ENCODE measurements at regions not wholly inside any gene's neighbourhood (a gene's known extent, or its start where the extent isn't known, plus 50 kb on each side); places are given as distances from the start of the nearest gene placed in this dataset.

DNA sequence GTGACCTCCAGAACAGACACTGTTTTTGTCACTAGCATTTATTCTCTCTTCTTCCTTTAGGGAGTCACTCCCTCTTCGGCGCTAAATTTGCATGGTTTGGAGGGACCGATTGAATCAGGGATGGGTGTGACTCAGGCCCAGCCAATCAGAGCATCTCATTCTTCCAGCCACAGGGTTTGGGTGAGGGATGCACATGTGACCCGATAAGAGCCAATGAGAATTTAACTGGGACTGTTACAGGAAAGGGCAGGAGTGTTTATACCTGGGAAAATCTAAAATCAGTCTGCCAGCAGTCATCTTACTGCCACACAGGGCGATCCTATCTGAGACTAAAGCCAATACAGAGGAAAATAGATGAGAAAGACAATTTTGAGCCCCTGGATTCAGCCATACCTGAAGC, 351.2 kb upstream of the ERCC4 start:
- TF ChIP-seq, protein P1, sequence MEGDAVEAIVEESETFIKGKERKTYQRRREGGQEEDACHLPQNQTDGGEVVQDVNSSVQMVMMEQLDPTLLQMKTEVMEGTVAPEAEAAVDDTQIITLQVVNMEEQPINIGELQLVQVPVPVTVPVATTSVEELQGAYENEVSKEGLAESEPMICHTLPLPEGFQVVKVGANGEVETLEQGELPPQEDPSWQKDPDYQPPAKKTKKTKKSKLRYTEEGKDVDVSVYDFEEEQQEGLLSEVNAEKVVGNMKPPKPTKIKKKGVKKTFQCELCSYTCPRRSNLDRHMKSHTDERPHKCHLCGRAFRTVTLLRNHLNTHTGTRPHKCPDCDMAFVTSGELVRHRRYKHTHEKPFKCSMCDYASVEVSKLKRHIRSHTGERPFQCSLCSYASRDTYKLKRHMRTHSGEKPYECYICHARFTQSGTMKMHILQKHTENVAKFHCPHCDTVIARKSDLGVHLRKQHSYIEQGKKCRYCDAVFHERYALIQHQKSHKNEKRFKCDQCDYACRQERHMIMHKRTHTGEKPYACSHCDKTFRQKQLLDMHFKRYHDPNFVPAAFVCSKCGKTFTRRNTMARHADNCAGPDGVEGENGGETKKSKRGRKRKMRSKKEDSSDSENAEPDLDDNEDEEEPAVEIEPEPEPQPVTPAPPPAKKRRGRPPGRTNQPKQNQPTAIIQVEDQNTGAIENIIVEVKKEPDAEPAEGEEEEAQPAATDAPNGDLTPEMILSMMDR (conservative IDR thresholded peaks at IDR 0.05 in 1 of 2, IDR thresholded peaks at IDR 0.05 in 1 of 2; ENCODE audit: extremely low read depth in 1 of 2, insufficient read depth in 1 of 2, low read depth in 1 of 2, low read length in 2 of 2), result no peak
- no peak for TF ChIP-seq EZH2 (IDR thresholded peaks at IDR 0.05; ENCODE audit: borderline replicate concordance, low read length)
